Mesenchymal stem cell (in vitro differentiated cells and primary cell): ENCODE measurements at regions not wholly inside any gene's neighbourhood (a gene's known extent, or its start where the extent isn't known, plus 50 kb on each side); places are given as distances from the start of the nearest gene placed in this dataset.
A peak's percentile ranks its signal among the peaks of the same experiment; 100 is the strongest.

Experiments used
- DNase-seq: peaks from one replicate; pipeline ENCODE4 v3.0.0-alpha.2; 2013
- H2AFZ ChIP-seq: one replicate; pipeline ENCODE4 v1.6.1; 2013; ENCODE audit warnings: low read depth, mild to moderate bottlenecking, control low read depth, inconsistent platforms, low read length, moderate library complexity
- H2AK5ac ChIP-seq: 2 replicates; pipeline ENCODE4 v1.6.1; 2013; ENCODE audit warnings: low read length, moderate library complexity, mild to moderate bottlenecking, inconsistent platforms; ENCODE audit not compliant: severe bottlenecking
- H2BK120ac ChIP-seq: one replicate; pipeline ENCODE4 v1.6.1; 2013; ENCODE audit warnings: low read depth, mild to moderate bottlenecking, inconsistent platforms, low read length, moderate library complexity
- H2BK12ac ChIP-seq, 2 experiments: one replicate each; pipeline ENCODE4 v1.6.1; 2013; ENCODE audit warnings: inconsistent platforms in 2 of 2, low read length in 2 of 2, mild to moderate bottlenecking in 2 of 2, moderate library complexity in 2 of 2, control low read depth in 1 of 2
- H2BK15ac ChIP-seq: one replicate; pipeline ENCODE4 v1.6.1; 2013; ENCODE audit warnings: mild to moderate bottlenecking, low read depth, inconsistent platforms; ENCODE audit not compliant: poor library complexity, severe bottlenecking
- H2BK5ac ChIP-seq: 2 replicates; pipeline ENCODE4 v1.6.1; 2013; ENCODE audit warnings: low read depth, mild to moderate bottlenecking, low read length, control low read depth, inconsistent platforms; ENCODE audit not compliant: poor library complexity, severe bottlenecking
- H3K14ac ChIP-seq, 2 experiments: one replicate each; pipeline ENCODE4 v1.6.1; 2013; ENCODE audit warnings: inconsistent platforms in 2 of 2, low read length in 2 of 2, control low read depth in 1 of 2, mild to moderate bottlenecking in 1 of 2, moderate library complexity in 1 of 2
- H3K18ac ChIP-seq, 2 experiments: one replicate each; pipeline ENCODE4 v1.6.1; 2013; ENCODE audit warnings: inconsistent platforms in 2 of 2, low read length in 2 of 2, control low read depth in 1 of 2, low read depth in 1 of 2, mild to moderate bottlenecking in 1 of 2
- H3K23ac ChIP-seq, 2 experiments: one replicate each; pipeline ENCODE4 v1.6.1; 2013; ENCODE audit warnings: inconsistent platforms in 2 of 2, low read length in 2 of 2, mild to moderate bottlenecking in 2 of 2, moderate library complexity in 2 of 2, control low read depth in 1 of 2
- H3K27ac ChIP-seq: 2 replicates; pipeline ENCODE4 v1.5.1; 2013; ENCODE audit warnings: mild to moderate bottlenecking, moderate library complexity, low read length, control low read depth, inconsistent platforms; ENCODE audit not compliant: poor library complexity, severe bottlenecking
- H3K27me3 ChIP-seq, 2 experiments: 2 replicates each; pipeline versions ENCODE4 v1.6.1 to v1.7.0; 2013; ENCODE audit warnings: low read length in 2 of 2, mild to moderate bottlenecking in 2 of 2, moderate library complexity in 2 of 2, control low read depth in 1 of 2, inconsistent platforms in 1 of 2; ENCODE audit not compliant: control insufficient read depth in 1 of 2, insufficient read depth in 1 of 2
- H3K36me3 ChIP-seq, 2 experiments: 2 replicates each; pipeline versions ENCODE4 v1.6.1 to v1.7.0; 2013; ENCODE audit warnings: low read length in 2 of 2, control low read depth in 1 of 2, inconsistent platforms in 1 of 2, low read depth in 1 of 2, mild to moderate bottlenecking in 1 of 2; ENCODE audit not compliant: insufficient read depth in 2 of 2, control insufficient read depth in 1 of 2
- H3K4ac ChIP-seq, 2 experiments: one replicate each; pipeline ENCODE4 v1.6.1; 2013; ENCODE audit warnings: inconsistent platforms in 2 of 2, low read length in 2 of 2, mild to moderate bottlenecking in 2 of 2, moderate library complexity in 2 of 2, control low read depth in 1 of 2, low read depth in 1 of 2
- H3K4me1 ChIP-seq: 2 replicates; pipeline ENCODE4 v1.6.1; 2013; ENCODE audit warnings: low read depth, low read length, control low read depth; ENCODE audit not compliant: control insufficient read depth, insufficient read depth
- H3K4me2 ChIP-seq: 2 replicates; pipeline ENCODE4 v1.6.1; 2013; ENCODE audit warnings: low read length, mild to moderate bottlenecking, inconsistent platforms; ENCODE audit not compliant: poor library complexity, severe bottlenecking
- H3K4me3 ChIP-seq, 2 experiments: 2 replicates each; pipeline versions ENCODE4 v1.5.1 to v1.7.0; 2013; ENCODE audit warnings: low read length in 2 of 2, mild to moderate bottlenecking in 2 of 2, control low read depth in 1 of 2, low read depth in 1 of 2; ENCODE audit not compliant: insufficient read depth in 1 of 2
- H3K79me1 ChIP-seq: replicated peaks from 2 replicates; pipeline ENCODE4 v1.6.1; 2013; ENCODE audit warnings: mild to moderate bottlenecking, control low read depth, low read length, inconsistent platforms; ENCODE audit not compliant: poor library complexity, severe bottlenecking
- H3K9ac ChIP-seq: 2 replicates; pipeline ENCODE4 v1.7.0; 2013; ENCODE audit warnings: mild to moderate bottlenecking, low read length, moderate library complexity
- H3K9me3 ChIP-seq: 2 replicates; pipeline ENCODE4 v1.7.0; 2013; ENCODE audit warnings: mild to moderate bottlenecking, low read length; ENCODE audit not compliant: control insufficient read depth
- H4K8ac ChIP-seq: one replicate; pipeline ENCODE4 v1.6.1; 2013; ENCODE audit warnings: inconsistent platforms, mild to moderate bottlenecking, low read length, moderate library complexity
- H4K91ac ChIP-seq: one replicate; pipeline ENCODE4 v1.6.1; 2013; ENCODE audit warnings: mild to moderate bottlenecking, low read length, inconsistent platforms
- WGBS: methylation state at CpG from one replicate; pipeline ENCODE4 v1.1.7; 2013; ENCODE audit warnings: mixed read lengths; 5-methylcytosine and 5-hydroxymethylcytosine counted together

GRCh38 chr4:123826896-123827295, 430.3 kb downstream of the SPRY1 start:
- Histone ChIP-seq H2BK5ac (no peak overlapping the region), H3K9ac (no peak overlapping the region), H4K8ac (no peak overlapping the region), H3K27me3 (no peaks in the 10 kb centered on the region), H2AFZ (no peak overlapping the region), H3K4ac (peak overlapping the region in 1 of 2 experiments; percentile 86), H2BK120ac (peak overlapping the region; percentile 64), H3K18ac (peak overlapping the region; percentile 68 to 88), H4K91ac (no peak overlapping the region), H3K23ac (no peak overlapping the region), H3K14ac (no peak overlapping the region), H2BK15ac (no peak overlapping the region), H3K4me3 (no peak overlapping the region), H2AK5ac (no peak overlapping the region), H3K4me1 (peaks cover 1% of the 10 kb centered on the region), H3K36me3 (no peaks in the 10 kb centered on the region), H3K27ac (no peak overlapping the region), H3K79me1 (no peaks in the 10 kb centered on the region), H3K9me3 (no peaks in the 10 kb centered on the region), H3K4me2 (no peak overlapping the region), H2BK12ac (peak overlapping the region; percentile 18 to 92)
- 83% methylated on average over 2 of the region's 2 CpGs for WGBS
- peak; percentile 49 for DNase-seq

- H4K8ac ChIP-seq, result no peak overlapping the region
- H2BK12ac ChIP-seq, result no peak overlapping the region
- 92% methylated on average over 1 of the region's 2 CpGs for WGBS
- no peak overlapping the region for H3K4ac ChIP-seq
- H3K27me3 ChIP-seq, result no peaks in the 10 kb centered on the region
- no peaks in the 10 kb centered on the region for H3K79me1 ChIP-seq
- H3K23ac ChIP-seq, result no peak overlapping the region
- H3K9ac ChIP-seq, result no peak overlapping the region
- no peak overlapping the region for H3K14ac ChIP-seq
- H4K91ac ChIP-seq, result no peak overlapping the region
- no peak overlapping the region for H2BK5ac ChIP-seq
- no peaks in the 10 kb centered on the region for H3K36me3 ChIP-seq
- H3K9me3 ChIP-seq, result no peaks in the 10 kb centered on the region
- no peak overlapping the region for H2AK5ac ChIP-seq
- no peak overlapping the region for H2BK120ac ChIP-seq
- H3K27ac ChIP-seq, result no peak overlapping the region
- H3K4me2 ChIP-seq, result no peak overlapping the region
- no peak overlapping the region for H2BK15ac ChIP-seq
- DNase-seq, result no peak
- no peak overlapping the region for H3K4me3 ChIP-seq
- H2AFZ ChIP-seq, result no peak overlapping the region
- H3K4me1 ChIP-seq, result peaks cover 2% of the 10 kb centered on the region
- H3K18ac ChIP-seq, result no peak overlapping the region
Observed at GRCh38 chr4:123827511-123827910, 430.9 kb downstream of the SPRY1 start.

- no peaks in the 10 kb centered on the region for H3K9me3 ChIP-seq
- H2AK5ac ChIP-seq, result peak overlapping the region; percentile 66
- H3K27ac ChIP-seq, result peak overlapping the region; percentile 33
- peak overlapping the region; percentile 75 for H3K9ac ChIP-seq
- H4K8ac ChIP-seq, result peak overlapping the region; percentile 45
- H2BK12ac ChIP-seq, result peak overlapping the region; percentile 65 to 99
- no peak for DNase-seq
- no peaks in the 10 kb centered on the region for H3K36me3 ChIP-seq
- no peak overlapping the region for H3K4me3 ChIP-seq
- no peak overlapping the region for H3K14ac ChIP-seq
- peak overlapping the region; percentile 6 to 89 for H3K18ac ChIP-seq
- no peaks in the 10 kb centered on the region for H3K27me3 ChIP-seq
- peak overlapping the region; percentile 57 for H4K91ac ChIP-seq
- H3K4me1 ChIP-seq, result peaks cover 3% of the 10 kb centered on the region
- H2BK15ac ChIP-seq, result peak overlapping the region; percentile 12
- no peak overlapping the region for H3K23ac ChIP-seq
- H2BK5ac ChIP-seq, result no peak overlapping the region
- peak overlapping the region; percentile 99 for H2BK120ac ChIP-seq
- H3K79me1 ChIP-seq, result no peaks in the 10 kb centered on the region
- no peak overlapping the region for H3K4me2 ChIP-seq
- 94% methylated on average over 5 of the region's 6 CpGs for WGBS
- no peak overlapping the region for H2AFZ ChIP-seq
- H3K4ac ChIP-seq, result peak overlapping the region; percentile 10 to 99
Observed at GRCh38 chr4:123830930-123831329, 434.3 kb downstream of the SPRY1 start.

- H3K4ac ChIP-seq, result peak overlapping the region; percentile 5 to 61
- H4K91ac ChIP-seq, result peak overlapping the region; percentile 45
- peaks cover 3% of the 10 kb centered on the region for H3K4me1 ChIP-seq
- peak overlapping the region; percentile 66 for H4K8ac ChIP-seq
- H3K9me3 ChIP-seq, result no peaks in the 10 kb centered on the region
- no peak overlapping the region for H3K23ac ChIP-seq
- peak overlapping the region; percentile 66 for H2BK15ac ChIP-seq
- no peaks in the 10 kb centered on the region for H3K27me3 ChIP-seq
- peak overlapping the region; percentile 65 to 85 for H3K18ac ChIP-seq
- H2BK5ac ChIP-seq, result peak overlapping the region; percentile 98
- peak overlapping the region; percentile 75 for H3K9ac ChIP-seq
- H2AFZ ChIP-seq, result no peak overlapping the region
- H2BK12ac ChIP-seq, result peak overlapping the region; percentile 75 to 92
- H3K4me2 ChIP-seq, result peak overlapping the region; percentile 23
- no peaks in the 10 kb centered on the region for H3K36me3 ChIP-seq
- no peaks in the 10 kb centered on the region for H3K79me1 ChIP-seq
- H3K14ac ChIP-seq, result no peak overlapping the region
- peak overlapping the region; percentile 98 for H3K27ac ChIP-seq
- 0% methylated on average over 5 of the region's 7 CpGs for WGBS
- peak; percentile 99 for DNase-seq
- H2AK5ac ChIP-seq, result peak overlapping the region; percentile 97
- H2BK120ac ChIP-seq, result peak overlapping the region; percentile 64
- no peak overlapping the region for H3K4me3 ChIP-seq
Observed at GRCh38 chr4:123832173-123833026, 435.8 kb downstream of the SPRY1 start.
